ENCODE measurements at regions not wholly inside any gene's neighbourhood (a gene's known extent, or its start where the extent isn't known, plus 50 kb on each side); places are given as distances from the start of the nearest gene placed in this dataset.

DNA sequence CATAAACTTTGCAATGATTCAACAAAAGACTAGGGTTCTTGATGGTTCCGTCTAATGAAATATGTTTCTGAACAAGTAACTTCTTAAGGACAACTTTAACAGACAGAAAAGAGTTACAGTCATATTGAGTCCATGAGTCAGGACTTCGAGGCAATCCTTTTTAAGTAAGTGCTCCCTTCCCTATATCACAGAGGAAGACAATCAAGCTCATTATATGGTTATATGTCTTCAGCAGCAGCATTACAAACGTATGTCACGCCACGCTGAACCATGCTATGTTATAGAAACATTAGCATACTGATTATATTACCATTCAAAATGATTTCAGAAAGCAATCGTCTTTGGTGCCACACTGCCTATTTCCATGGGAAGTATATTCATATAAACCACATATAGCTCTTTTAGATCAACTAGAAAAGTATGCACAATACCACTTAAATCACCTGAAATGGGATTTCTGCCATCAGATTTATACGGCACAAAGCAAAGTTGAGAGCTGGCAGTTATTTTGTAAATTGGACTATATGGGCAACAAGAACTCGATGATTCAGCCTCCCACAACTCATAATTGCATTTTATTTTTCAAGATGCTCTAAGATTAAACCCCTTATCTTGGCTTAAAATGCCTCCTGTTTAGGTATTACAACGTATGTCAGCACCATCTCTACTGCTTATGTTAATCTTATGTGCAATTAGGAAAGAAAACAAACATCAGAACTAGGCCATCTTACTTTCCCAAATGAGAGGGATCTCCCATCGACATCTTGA, 111.3 kb upstream of the SAMSN1 start:
- no peak for TF ChIP-seq POLR2AphosphoS5 (IDR thresholded peaks at IDR 0.05)
- no peak for TF ChIP-seq CTCF (IDR thresholded peaks at IDR 0.05)
- no peak for TF ChIP-seq POLR2A (IDR thresholded peaks at IDR 0.05)
